ENCODE measurements at regions not wholly inside any gene's neighbourhood (a gene's known extent, or its start where the extent isn't known, plus 50 kb on each side); places are given as distances from the start of the nearest gene placed in this dataset.
A peak's percentile ranks its signal among the peaks of the same experiment; 100 is the strongest.
"Not testable (repeated sequence)": the region's sequence is repeated elsewhere in the genome, so short reads cannot be mapped to it uniquely, and the experiment has no call there.

- H3K4me3 ChIP-seq (ENCODE audit: low read depth, low read length): no peak overlapping the region
- TF ChIP-seq, protein P1, sequence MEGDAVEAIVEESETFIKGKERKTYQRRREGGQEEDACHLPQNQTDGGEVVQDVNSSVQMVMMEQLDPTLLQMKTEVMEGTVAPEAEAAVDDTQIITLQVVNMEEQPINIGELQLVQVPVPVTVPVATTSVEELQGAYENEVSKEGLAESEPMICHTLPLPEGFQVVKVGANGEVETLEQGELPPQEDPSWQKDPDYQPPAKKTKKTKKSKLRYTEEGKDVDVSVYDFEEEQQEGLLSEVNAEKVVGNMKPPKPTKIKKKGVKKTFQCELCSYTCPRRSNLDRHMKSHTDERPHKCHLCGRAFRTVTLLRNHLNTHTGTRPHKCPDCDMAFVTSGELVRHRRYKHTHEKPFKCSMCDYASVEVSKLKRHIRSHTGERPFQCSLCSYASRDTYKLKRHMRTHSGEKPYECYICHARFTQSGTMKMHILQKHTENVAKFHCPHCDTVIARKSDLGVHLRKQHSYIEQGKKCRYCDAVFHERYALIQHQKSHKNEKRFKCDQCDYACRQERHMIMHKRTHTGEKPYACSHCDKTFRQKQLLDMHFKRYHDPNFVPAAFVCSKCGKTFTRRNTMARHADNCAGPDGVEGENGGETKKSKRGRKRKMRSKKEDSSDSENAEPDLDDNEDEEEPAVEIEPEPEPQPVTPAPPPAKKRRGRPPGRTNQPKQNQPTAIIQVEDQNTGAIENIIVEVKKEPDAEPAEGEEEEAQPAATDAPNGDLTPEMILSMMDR (IDR thresholded peaks at IDR 0.05; ENCODE audit: borderline replicate concordance, insufficient read depth, low read depth, low read length): no peak
Measured at GRCh38 chr9:104362912-104363472, 141.1 kb upstream of the OR13F1 start.

- TF ChIP-seq, protein P1 (IDR thresholded peaks at IDR 0.05; ENCODE audit: borderline replicate concordance, insufficient read depth, low read depth, low read length): no peak
- no peak overlapping the region for H3K4me3 ChIP-seq (ENCODE audit: low read depth, low read length)
Measured at GRCh38 chr9:104367507-104367906, 136.6 kb upstream of the OR13F1 start.

DNA sequence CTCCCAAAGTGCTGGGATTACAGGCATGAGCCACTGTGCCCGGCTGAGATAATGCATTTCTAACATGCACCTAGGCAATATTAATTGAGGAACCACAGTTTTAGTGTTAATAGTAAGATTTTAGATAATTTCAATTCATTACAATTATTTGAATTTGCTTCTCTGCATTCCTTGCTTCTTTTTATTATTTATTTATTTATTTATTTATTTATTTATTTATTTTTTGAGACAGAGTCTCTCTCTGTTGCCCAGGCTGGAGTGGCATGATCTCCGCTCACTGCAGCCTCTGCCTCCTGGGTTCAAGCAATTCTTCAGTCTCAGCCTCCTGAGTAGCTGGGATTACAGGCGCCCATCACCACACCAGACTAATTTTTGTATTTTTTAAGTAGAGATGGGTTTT lies 135.7 kb upstream of the OR13F1 start:
- not testable (repeated sequence) for H3K4me3 ChIP-seq (ENCODE audit: low read depth, low read length)

GRCh38 chr9:104374711-104375110 lies 129.4 kb upstream of the OR13F1 start:
- TF ChIP-seq, protein P1 (IDR thresholded peaks at IDR 0.05; ENCODE audit: borderline replicate concordance, insufficient read depth, low read depth, low read length): no peak
- H3K4me3 ChIP-seq (ENCODE audit: low read depth, low read length): no peak overlapping the region

DNA sequence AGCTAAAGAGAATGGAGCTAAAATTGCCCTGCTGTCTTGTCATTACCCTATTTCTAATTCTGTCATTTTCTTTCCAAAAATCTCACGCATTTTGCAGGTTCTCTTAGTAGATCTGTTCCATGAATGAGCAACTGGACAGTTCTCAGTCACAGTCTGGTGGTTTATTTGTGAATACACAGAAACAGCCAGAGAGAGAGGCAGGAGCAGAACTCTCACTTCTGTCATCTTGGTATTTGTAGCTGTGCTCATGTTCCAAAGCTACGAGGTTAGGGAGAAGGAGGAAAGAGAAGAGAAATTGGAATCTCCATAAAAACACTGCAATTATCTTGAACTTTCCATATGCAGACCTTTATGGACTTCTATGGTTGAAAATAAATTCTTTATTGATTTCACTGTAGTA lies 118.0 kb upstream of the OR13F1 start:
- H3K4me3 ChIP-seq (ENCODE audit: low read depth, low read length): no peak overlapping the region
- TF ChIP-seq, protein P1 (IDR thresholded peaks at IDR 0.05; ENCODE audit: borderline replicate concordance, insufficient read depth, low read depth, low read length): no peak

DNA sequence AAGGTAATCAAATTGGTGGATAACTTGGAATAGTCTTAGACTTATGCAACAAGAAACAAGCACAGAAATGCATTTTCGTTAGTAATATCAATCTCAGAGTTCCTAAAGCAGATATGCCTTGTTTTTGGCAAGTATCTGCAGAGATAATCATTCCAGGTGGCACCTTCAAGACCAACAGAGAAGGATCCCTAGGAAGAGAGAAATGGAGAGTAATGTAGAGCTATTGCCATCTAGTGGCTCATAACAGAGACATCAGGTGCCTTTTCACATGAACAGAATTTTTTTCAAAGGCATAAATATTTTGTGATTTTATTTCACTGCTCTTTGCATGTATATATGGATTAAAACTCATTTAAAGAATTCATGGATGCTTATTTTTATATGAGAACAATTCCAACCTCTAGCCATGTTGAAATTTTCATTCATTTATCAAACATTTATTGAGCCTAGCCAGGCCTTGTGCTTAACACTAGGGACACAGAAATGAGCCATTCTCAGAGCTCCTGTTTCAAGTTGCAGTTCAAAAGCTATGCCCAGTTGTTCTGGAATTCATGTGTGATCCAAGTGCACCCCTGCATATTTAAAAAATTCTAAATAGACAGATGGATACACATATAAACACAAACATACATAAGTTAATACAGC lies 117.5 kb upstream of the OR13F1 start:
- TF ChIP-seq, protein P1 (IDR thresholded peaks at IDR 0.05; ENCODE audit: borderline replicate concordance, insufficient read depth, low read depth, low read length): peak; percentile 48; the same call in 1 of the 2 replicates
- H3K4me3 ChIP-seq (ENCODE audit: low read depth, low read length): no peak overlapping the region

DNA sequence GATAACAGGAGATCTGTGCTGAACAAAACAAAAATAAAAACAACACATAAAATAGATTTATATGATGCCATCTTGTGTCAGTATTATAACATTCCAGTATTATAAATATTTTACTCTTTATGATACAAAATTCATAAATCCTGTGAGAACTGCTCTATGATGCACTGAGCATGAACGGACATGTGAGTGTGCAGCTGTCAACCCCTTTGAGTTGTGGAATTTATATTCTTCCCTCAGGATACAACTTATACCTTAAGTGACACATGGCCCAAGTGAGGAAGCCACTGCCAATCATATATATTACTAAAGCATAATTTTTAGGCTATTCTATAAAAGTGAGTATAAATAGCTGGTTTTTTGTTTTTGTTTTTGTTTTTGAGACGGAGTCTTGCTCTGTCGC lies 116.0 kb upstream of the OR13F1 start:
- H3K4me3 ChIP-seq (ENCODE audit: low read depth, low read length): no peak overlapping the region
- TF ChIP-seq, protein P1 (IDR thresholded peaks at IDR 0.05; ENCODE audit: borderline replicate concordance, insufficient read depth, low read depth, low read length): no peak

All from GM12875 (cell line).